ENCODE measurements at regions not wholly inside any gene's neighbourhood (a gene's known extent, or its start where the extent isn't known, plus 50 kb on each side); places are given as distances from the start of the nearest gene placed in this dataset.

- DNase-seq, result no peak
These were observed 50.6 kb upstream of the OSR1 start for GRCh38 chr2:19409046-19409445.

- no peak for DNase-seq
These were observed 50.2 kb upstream of the OSR1 start for GRCh38 chr2:19408592-19408991.
